Kidney glomerular epithelial cell (primary cell): ENCODE measurements at regions not wholly inside any gene's neighbourhood (a gene's known extent, or its start where the extent isn't known, plus 50 kb on each side); places are given as distances from the start of the nearest gene placed in this dataset.
"Not testable (repeated sequence)": the region's sequence is repeated elsewhere in the genome, so short reads cannot be mapped to it uniquely, and the experiment has no call there.

Experiments used
- DNase-seq: peaks from one replicate; lab custom pipeline; 2025; lab: John Stamatoyannopoulos, UW

DNA sequence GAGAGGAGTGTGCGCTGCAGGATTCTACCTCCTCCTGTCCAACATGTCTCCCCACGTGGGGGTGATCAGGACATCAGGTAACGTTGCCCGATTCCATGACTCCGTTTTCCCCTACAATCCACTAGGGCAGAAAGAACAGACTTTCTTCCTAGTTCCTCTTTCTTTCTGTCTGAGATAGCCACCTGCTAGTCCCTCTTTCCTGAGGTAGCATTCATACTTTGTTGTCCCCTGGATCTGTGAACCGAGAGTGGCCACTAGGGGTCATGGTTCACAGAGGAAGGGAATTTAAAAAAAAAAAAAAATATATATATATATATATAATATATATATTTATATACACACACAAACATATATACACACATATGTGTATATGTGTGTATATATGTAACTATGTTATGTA, 210.0 kb upstream of the ZNF521 start:
- no peak for DNase-seq

GRCh38 chr18:25560369-25560768, 208.4 kb upstream of the ZNF521 start:
- DNase-seq = no peak

- no peak for DNase-seq
Observed at GRCh38 chr18:25557011-25557410, 205.0 kb upstream of the ZNF521 start.

DNA sequence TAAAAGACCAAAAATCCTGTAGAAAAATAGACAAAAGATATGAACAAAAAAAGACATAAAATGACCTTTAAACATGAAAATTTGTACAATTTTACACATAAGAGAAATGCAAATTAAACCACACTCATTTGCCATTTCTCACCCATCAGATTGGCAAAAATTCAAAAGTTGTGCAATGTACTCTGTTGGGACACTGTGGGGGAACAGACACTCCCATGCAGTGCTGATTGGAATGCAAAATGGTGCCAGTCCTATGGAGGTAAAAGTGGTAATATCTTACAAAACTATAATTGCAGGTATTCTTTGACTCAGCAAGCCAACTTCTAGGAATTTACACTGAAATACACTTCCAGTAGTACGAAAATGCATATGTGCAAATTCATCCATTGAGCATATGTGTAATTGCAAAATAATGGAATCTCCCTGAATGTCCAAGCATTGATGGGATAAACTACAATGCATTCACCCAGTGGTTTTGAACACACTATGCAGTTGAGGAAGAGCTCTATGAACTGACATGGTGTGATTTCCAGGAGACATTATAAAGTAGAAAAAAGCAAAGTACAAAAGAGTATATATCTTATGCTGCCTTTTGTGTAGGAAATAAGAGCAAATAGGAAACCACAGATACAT, 201.8 kb upstream of the ZNF521 start:
- no peak for DNase-seq

DNA sequence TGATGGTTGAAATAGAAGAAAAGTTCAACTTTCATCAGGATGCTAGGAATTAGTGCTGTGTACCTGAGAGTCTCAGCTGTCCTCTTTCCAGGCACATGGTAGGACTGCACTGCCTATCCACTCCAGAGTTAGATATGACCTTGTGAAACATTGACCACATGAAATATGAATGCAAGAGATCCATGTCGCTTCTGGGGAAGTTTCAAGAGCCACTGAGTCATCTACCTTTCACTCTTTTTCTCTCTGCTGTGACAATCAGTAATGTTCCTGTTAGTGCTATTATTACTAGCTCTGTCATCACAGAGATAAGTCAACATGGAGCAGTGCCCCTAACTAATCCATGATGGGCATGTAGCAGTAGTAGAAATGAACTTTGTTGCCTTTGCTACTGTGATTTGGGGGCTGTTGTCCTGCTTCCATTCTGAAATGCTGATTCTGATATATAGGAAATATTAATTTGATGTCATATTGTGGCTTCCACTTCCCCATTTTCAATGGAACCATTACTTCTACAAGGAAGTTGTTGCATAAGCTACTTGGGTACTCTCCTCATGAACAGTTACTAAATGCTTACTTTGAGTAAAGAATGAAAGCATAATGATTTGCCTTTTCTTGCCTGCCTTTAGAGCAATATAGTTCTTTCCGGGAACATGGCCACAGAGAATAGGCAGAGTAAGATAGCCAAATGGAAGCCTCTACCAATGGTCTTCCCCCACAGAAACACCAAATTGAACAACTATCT, 192.8 kb upstream of the ZNF521 start:
- DNase-seq = no peak

- no peak for DNase-seq
Observed at GRCh38 chr18:25538175-25538922, 186.4 kb upstream of the ZNF521 start.

GRCh38 chr18:25535495-25535894, 183.5 kb upstream of the ZNF521 start:
- no peak for DNase-seq

DNA sequence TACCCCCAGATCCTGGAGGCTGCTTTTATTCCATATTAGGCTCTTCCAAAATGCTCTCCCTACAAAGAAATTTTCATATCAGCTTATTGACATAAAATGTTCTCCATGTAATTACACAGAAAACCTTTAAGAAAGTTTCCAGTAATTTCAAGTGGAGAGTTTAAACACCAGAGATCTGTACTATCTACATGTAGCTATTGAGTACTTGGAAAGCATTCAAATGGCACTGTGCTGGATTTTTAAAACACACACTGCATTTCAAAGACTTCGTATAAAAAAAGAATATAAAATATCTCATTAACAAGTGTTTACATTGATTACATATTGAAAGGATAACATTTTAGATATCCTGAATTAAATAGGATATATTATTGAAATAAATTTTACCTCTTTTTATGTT, 182.4 kb upstream of the ZNF521 start:
- DNase-seq = no peak

- no peak for DNase-seq
Observed at GRCh38 chr18:25533218-25533617, 181.3 kb upstream of the ZNF521 start.

GRCh38 chr18:25531207-25531606, 179.2 kb upstream of the ZNF521 start:
- no peak for DNase-seq

- not testable (repeated sequence) for DNase-seq
Observed at GRCh38 chr18:25525789-25526188, 173.8 kb upstream of the ZNF521 start.

DNA sequence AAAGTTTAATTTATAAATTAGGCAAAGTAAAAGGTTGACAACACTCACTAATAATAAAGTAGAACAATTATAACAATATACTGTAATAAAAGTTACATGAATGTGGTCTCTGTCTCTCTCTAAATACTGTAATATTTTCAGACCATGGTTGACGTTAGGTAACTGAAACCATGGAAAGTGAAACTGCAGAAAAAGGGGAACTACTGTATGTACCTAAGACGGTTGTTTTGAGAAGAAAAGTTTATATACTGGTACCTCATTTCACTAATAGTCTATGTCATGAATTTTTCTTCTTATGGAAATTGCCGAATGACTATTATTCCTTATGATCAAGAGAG, 166.7 kb upstream of the ZNF521 start:
- no peak for DNase-seq

- no peak for DNase-seq
Observed at GRCh38 chr18:25517881-25518715, 166.1 kb upstream of the ZNF521 start.

GRCh38 chr18:25516747-25517498, 165.0 kb upstream of the ZNF521 start:
- DNase-seq = no peak

- no peak for DNase-seq
Observed at GRCh38 chr18:25516121-25516520, 164.2 kb upstream of the ZNF521 start.

DNA sequence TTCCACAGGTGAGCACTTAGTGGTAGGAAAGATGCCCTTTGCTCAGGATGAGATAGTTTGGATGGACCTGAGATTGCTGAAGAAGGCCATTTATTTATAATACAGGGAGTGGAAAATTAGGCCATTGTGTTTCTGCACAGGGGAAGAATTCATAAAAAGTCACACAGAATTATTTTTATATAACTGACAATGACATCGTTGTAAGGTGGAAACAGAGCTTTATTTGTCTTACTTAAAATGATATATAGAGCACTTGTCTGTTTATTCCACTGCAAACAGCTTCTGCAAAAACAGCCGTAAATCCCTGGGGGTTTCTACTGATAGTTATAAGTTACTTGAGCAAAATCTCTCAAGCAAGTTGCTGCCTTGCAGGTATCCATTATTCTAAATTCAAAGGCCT, 158.1 kb upstream of the ZNF521 start:
- DNase-seq = no peak

GRCh38 chr18:25503567-25504081, 151.7 kb upstream of the ZNF521 start:
- peak; percentile 67 for DNase-seq

DNA sequence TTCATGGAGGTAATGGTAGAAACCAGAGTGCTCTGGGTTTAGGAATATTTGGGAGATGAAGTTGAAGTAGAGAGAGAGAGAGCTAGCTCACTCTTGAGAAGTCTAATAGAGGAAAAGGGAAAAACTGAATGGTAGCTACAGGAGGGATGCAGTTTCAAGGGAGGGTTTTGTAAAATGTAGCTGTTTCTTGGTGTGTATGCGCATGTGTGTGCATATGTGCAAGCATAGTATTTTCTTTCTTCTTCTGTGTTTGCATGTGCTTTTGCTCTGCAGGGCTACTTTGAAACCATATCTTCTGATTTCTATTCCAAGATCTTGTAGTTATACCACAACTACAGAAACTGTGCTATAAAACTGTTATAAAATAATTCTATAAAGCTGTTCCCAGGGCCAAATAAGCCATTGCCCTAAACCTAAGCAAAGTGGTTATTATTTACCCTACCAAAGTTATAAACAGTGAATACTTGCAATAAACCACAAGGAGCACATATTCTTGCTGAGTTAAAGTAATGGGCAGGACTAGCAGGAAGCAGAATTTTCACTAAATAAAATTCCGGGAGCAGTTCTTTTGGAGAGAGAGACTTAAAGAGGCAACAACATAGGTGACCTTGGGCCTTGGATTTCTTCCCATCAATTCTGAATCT, 145.3 kb upstream of the ZNF521 start:
- DNase-seq = no peak

GRCh38 chr18:25496544-25496943, 144.6 kb upstream of the ZNF521 start:
- no peak for DNase-seq

DNA sequence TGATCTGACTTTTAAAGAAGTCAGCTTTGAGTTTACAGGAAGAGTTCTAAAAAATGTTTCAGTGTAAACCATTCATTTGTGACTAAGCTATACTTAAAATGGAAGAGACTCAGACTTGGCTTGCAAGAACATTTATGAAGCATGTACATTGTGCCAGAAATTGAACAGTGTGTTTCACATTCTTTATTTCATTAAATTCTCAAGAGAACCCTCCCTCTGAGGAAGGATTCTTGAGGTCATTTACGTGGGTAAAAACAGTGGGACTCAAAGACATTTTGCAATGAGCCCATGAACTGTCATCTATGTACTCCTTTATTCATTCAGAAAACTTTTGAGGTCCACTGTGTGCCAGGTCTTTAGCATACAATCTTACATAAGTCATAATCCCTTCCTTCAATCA, 143.6 kb upstream of the ZNF521 start:
- DNase-seq = no peak

GRCh38 chr18:25494888-25495287, 142.9 kb upstream of the ZNF521 start:
- DNase-seq = no peak
